ENCODE measurements at regions not wholly inside any gene's neighbourhood (a gene's known extent, or its start where the extent isn't known, plus 50 kb on each side); places are given as distances from the start of the nearest gene placed in this dataset.

GRCh38 chr5:86095092-86095491 is 522.6 kb upstream of the COX7C start:
- no peak for DNase-seq (ENCODE audit: low spot score, unreplicated experiment)
- Mint-ChIP-seq H3K27me3 (no peaks in the 10 kb centered on the region), H3K4me1 (ENCODE audit: low read depth) (no peaks in the 10 kb centered on the region), H3K27ac (no peak overlapping the region), H3K9me3 (ENCODE audit: low read depth) (no peaks in the 10 kb centered on the region), H3K4me3 (ENCODE audit: low read depth) (no peak overlapping the region), H3K36me3 (ENCODE audit: insufficient read depth) (no peaks in the 10 kb centered on the region)
- no peak for TF ChIP-seq CTCF (IDR thresholded peaks at IDR 0.05; ENCODE audit: unreplicated experiment)

DNA sequence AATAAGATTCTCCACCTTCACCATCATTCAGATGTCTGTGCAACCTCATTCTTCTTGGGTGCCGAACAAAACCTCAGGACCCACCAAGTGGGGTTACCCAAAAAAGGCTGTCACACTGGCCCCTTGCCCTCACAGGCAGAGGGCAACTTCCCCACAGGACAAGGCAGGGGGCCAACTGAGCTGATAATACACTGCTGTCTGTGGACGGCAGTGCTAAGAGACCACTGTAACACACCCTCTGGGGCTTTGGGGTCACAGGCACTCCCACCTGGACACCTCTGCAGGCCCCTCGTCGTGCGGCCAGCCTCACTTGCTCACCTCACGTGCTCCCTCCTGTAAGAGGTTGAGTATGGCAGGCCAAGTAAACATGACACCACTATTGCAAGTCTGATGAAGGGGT is 515.8 kb upstream of the COX7C start:
- DNase-seq (ENCODE audit: low spot score, unreplicated experiment), result no peak
- Mint-ChIP-seq H3K9me3 (ENCODE audit: low read depth) (no peaks in the 10 kb centered on the region), H3K27me3 (no peaks in the 10 kb centered on the region), H3K4me1 (ENCODE audit: low read depth) (no peaks in the 10 kb centered on the region), H3K36me3 (ENCODE audit: insufficient read depth) (no peaks in the 10 kb centered on the region), H3K27ac (no peak overlapping the region), H3K4me3 (ENCODE audit: low read depth) (no peak overlapping the region)
- no peak for TF ChIP-seq CTCF (IDR thresholded peaks at IDR 0.05; ENCODE audit: unreplicated experiment)

GRCh38 chr5:86108825-86109224 is 508.9 kb upstream of the COX7C start:
- no peak for TF ChIP-seq CTCF (IDR thresholded peaks at IDR 0.05; ENCODE audit: unreplicated experiment)
- Mint-ChIP-seq H3K27ac (no peak overlapping the region), H3K4me1 (ENCODE audit: low read depth) (no peaks in the 10 kb centered on the region), H3K9me3 (ENCODE audit: low read depth) (peaks cover 11% of the 10 kb centered on the region), H3K27me3 (no peaks in the 10 kb centered on the region), H3K4me3 (ENCODE audit: low read depth) (no peak overlapping the region), H3K36me3 (ENCODE audit: insufficient read depth) (no peaks in the 10 kb centered on the region)
- DNase-seq (ENCODE audit: low spot score, unreplicated experiment), result no peak

DNA sequence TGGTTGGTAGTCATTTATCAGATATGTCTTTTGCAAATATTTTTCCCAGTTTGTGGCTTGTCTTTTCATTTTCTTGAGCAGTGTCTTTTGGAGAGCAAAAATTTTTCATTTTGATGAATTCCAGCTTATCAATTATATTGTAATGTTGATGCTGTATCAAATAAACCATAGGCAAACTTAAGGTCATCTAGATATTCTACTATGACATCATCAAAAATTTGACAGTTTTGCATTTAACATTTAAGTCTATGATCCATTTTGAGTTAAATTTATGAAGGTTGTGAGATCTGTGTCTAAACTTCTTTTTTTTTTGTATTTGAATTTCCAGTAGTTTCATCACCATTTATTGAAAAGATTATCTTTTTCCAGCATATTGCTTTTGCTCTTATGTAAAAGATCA is 505.5 kb upstream of the COX7C start:
- no peak for TF ChIP-seq CTCF (IDR thresholded peaks at IDR 0.05; ENCODE audit: unreplicated experiment)
- Mint-ChIP-seq H3K4me3 (ENCODE audit: low read depth) (no peak overlapping the region), H3K4me1 (ENCODE audit: low read depth) (no peaks in the 10 kb centered on the region), H3K27me3 (no peaks in the 10 kb centered on the region), H3K27ac (no peak overlapping the region), H3K36me3 (ENCODE audit: insufficient read depth) (no peaks in the 10 kb centered on the region), H3K9me3 (ENCODE audit: low read depth) (peaks cover 11% of the 10 kb centered on the region)
- DNase-seq (ENCODE audit: low spot score, unreplicated experiment), result no peak

- no peaks in the 10 kb centered on the region for H3K4me1 Mint-ChIP-seq (ENCODE audit: low read depth)
- H3K27ac Mint-ChIP-seq, result no peak overlapping the region
- no peak for DNase-seq (ENCODE audit: low spot score, unreplicated experiment)
- H3K27me3 Mint-ChIP-seq, result no peaks in the 10 kb centered on the region
- no peak for TF ChIP-seq CTCF (IDR thresholded peaks at IDR 0.05; ENCODE audit: unreplicated experiment)
- no peak overlapping the region for H3K4me3 Mint-ChIP-seq (ENCODE audit: low read depth)
- H3K9me3 Mint-ChIP-seq (ENCODE audit: low read depth), result peaks cover 15% of the 10 kb centered on the region
- H3K36me3 Mint-ChIP-seq (ENCODE audit: insufficient read depth), result no peaks in the 10 kb centered on the region
Measured at GRCh38 chr5:86115164-86115563, 502.6 kb upstream of the COX7C start.

Data from progenitor cell of endocrine pancreas (in vitro differentiated cells).